ENCODE measurements at regions not wholly inside any gene's neighbourhood (a gene's known extent, or its start where the extent isn't known, plus 50 kb on each side); places are given as distances from the start of the nearest gene placed in this dataset.

DNA sequence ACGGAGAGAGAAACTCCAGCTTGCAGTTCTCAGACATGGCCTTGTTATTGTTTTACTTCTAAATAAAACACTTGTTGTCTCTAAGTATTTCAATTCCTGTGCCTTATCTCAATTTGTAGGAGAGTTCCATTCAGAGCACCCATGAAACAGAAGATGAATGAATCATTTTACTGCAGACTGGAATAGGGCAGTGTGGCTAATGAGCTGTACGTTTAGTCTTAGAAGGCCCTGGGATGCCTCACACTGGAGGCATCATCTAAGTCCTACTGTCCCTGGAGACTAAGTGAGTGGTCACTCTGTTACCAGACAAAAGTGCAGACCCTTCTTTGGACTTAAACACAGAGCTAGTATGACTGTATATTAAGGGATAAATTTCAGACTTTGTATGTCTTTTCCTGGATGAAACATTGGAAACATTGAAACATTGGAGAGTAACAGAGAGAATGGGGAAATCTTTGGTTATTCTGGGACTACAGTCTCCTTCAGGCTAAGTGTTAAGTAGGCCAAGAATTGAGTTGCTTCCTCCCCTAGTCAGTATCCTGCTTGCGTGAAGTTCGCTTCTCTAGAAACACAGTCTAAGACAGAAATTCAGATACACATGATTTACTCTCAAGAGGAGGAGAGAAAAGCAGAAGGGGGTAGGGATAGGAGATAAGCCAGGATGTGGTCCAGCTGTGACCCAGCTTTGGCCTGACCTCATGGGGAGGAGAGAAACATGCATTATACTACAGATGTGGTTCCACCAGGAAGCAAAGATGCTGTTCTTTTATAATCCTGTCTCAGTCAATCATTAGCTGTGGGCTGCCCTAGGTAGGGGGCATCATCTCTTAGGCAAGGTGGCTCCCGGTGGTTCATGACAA, 167.4 kb upstream of the BMP2 start:
- TF ChIP-seq CTCF (IDR thresholded peaks at IDR 0.05; ENCODE audit: unreplicated experiment) = no peak
- H3K27ac Mint-ChIP-seq = peak overlapping the region; percentile 22
- no peak for DNase-seq (ENCODE audit: low spot score in 2 of 2, unreplicated experiment in 2 of 2)
- no peaks in the 10 kb centered on the region for H3K9me3 Mint-ChIP-seq
- H3K27me3 Mint-ChIP-seq (ENCODE audit: low read depth) = peaks cover 16% of the 10 kb centered on the region
- H3K4me1 Mint-ChIP-seq = peaks cover 60% of the 10 kb centered on the region
- no peak overlapping the region for H3K4me3 Mint-ChIP-seq
- H3K36me3 Mint-ChIP-seq = no peaks in the 10 kb centered on the region

DNA sequence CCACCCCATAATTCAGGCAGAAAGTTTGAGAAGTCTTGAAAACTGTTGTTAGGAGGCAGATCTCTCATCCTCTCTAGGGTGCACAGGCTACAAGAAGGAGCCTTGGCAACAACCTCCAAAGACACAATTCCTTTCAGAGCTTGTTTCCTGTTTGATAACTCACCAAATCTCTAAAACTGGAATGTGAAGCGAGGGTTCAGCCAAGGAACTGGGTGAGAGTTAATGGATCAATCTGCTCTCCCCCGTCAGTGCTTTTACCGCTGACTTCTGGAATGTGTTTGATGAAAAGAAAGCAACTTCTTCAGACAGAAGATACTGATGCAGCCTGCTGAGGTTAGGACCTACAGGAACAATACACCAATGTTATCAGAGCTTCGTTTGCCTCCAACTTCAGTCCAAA, 171.8 kb upstream of the BMP2 start:
- H3K9me3 Mint-ChIP-seq = peaks cover 4% of the 10 kb centered on the region
- no peak for TF ChIP-seq CTCF (IDR thresholded peaks at IDR 0.05; ENCODE audit: unreplicated experiment)
- H3K27ac Mint-ChIP-seq = peak overlapping the region; percentile 71
- H3K36me3 Mint-ChIP-seq = peaks cover 3% of the 10 kb centered on the region
- H3K4me3 Mint-ChIP-seq = no peak overlapping the region
- peaks cover 63% of the 10 kb centered on the region for H3K4me1 Mint-ChIP-seq
- no peak for DNase-seq (ENCODE audit: low spot score in 2 of 2, unreplicated experiment in 2 of 2)
- H3K27me3 Mint-ChIP-seq (ENCODE audit: low read depth) = peaks cover 8% of the 10 kb centered on the region

- H3K9me3 Mint-ChIP-seq = peaks cover 15% of the 10 kb centered on the region
- H3K27me3 Mint-ChIP-seq (ENCODE audit: low read depth) = no peaks in the 10 kb centered on the region
- peak overlapping the region; percentile 70 for H3K27ac Mint-ChIP-seq
- no peak for TF ChIP-seq CTCF (IDR thresholded peaks at IDR 0.05; ENCODE audit: unreplicated experiment)
- peaks cover 45% of the 10 kb centered on the region for H3K4me1 Mint-ChIP-seq
- no peak overlapping the region for H3K4me3 Mint-ChIP-seq
- H3K36me3 Mint-ChIP-seq = peaks cover 5% of the 10 kb centered on the region
- DNase-seq (ENCODE audit: low spot score in 2 of 2, unreplicated experiment in 2 of 2) = no peak
Observed at GRCh38 chr20:6590891-6591637, 176.4 kb upstream of the BMP2 start.

GRCh38 chr20:6588296-6588695, 179.2 kb upstream of the BMP2 start:
- no peak for TF ChIP-seq CTCF (IDR thresholded peaks at IDR 0.05; ENCODE audit: unreplicated experiment)
- Mint-ChIP-seq H3K27me3 (ENCODE audit: low read depth) (no peaks in the 10 kb centered on the region), H3K27ac (peak overlapping the region; percentile 51), H3K4me1 (peaks cover 26% of the 10 kb centered on the region), H3K36me3 (peaks cover 2% of the 10 kb centered on the region), H3K9me3 (peaks cover 11% of the 10 kb centered on the region), H3K4me3 (no peak overlapping the region)
- DNase-seq (ENCODE audit: low spot score in 2 of 2, unreplicated experiment in 2 of 2) = peak in 1 of 2 experiments; percentile 25

- Mint-ChIP-seq H3K4me1 (peaks cover 13% of the 10 kb centered on the region), H3K27me3 (ENCODE audit: low read depth) (no peaks in the 10 kb centered on the region), H3K27ac (no peak overlapping the region), H3K9me3 (no peaks in the 10 kb centered on the region), H3K36me3 (no peaks in the 10 kb centered on the region), H3K4me3 (no peak overlapping the region)
- no peak for DNase-seq (ENCODE audit: low spot score in 2 of 2, unreplicated experiment in 2 of 2)
- peak; percentile 44 for TF ChIP-seq CTCF (IDR thresholded peaks at IDR 0.05; ENCODE audit: unreplicated experiment)
Observed at GRCh38 chr20:6583134-6583738, 184.2 kb upstream of the BMP2 start.
